ENCODE measurements at regions not wholly inside any gene's neighbourhood (a gene's known extent, or its start where the extent isn't known, plus 50 kb on each side); places are given as distances from the start of the nearest gene placed in this dataset.

- no peak for DNase-seq (ENCODE audit: low read depth in 4 of 4, low spot score in 3 of 4)
Observed at GRCh38 chr14:89501381-89501780, 84.3 kb upstream of the FOXN3 start.

GRCh38 chr14:89500303-89500702, 83.3 kb upstream of the FOXN3 start:
- DNase-seq (ENCODE audit: low read depth in 4 of 4, low spot score in 3 of 4), result no peak

DNA sequence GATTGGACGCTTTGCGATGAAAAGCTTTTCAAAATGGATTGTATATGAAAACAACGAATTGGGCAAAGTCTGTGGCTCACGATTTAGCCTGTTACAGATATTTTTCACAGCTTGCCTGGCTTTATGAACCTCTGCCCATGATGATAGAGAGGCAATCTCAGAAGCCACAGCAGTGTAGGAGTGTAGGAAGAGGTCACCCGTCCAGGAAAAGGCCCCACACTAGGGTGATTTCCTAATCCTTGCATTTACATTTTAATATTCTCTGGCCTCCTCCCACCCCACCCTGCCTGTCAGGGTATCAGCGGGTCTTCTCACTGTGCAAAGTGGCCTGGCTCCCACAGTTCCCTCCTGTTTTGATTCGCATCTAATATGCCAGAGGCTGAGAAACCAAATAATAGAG, 81.8 kb upstream of the FOXN3 start:
- no peak for DNase-seq (ENCODE audit: low read depth in 4 of 4, low spot score in 3 of 4)

DNA sequence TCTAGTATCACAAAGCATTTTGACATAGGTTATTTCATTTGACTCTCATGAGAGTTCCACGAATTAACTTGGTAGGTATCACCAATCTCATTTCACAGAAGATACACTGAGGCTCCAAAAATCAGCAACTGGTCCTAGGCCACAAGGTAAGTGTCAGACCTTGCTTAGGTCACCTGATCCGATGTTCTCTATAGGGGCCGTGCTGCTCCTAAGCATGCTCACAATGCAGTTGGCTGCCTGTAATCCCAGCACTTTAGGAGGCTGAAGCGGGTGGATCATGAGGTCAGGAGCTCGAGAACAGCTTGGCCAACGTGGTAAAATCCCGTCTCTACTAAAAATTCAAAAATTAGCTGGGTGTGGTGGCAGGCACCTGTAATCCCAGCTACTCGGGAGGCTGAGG, 78.7 kb upstream of the FOXN3 start:
- no peak for DNase-seq (ENCODE audit: low read depth in 4 of 4, low spot score in 3 of 4)

- DNase-seq (ENCODE audit: low read depth in 4 of 4, low spot score in 3 of 4), result peak; percentile 35 to 47 (median 38)
Observed at GRCh38 chr14:89493877-89494634, 77.0 kb upstream of the FOXN3 start.

- no peak for DNase-seq (ENCODE audit: low read depth in 4 of 4, low spot score in 3 of 4)
Observed at GRCh38 chr14:89493406-89493805, 76.4 kb upstream of the FOXN3 start.

DNA sequence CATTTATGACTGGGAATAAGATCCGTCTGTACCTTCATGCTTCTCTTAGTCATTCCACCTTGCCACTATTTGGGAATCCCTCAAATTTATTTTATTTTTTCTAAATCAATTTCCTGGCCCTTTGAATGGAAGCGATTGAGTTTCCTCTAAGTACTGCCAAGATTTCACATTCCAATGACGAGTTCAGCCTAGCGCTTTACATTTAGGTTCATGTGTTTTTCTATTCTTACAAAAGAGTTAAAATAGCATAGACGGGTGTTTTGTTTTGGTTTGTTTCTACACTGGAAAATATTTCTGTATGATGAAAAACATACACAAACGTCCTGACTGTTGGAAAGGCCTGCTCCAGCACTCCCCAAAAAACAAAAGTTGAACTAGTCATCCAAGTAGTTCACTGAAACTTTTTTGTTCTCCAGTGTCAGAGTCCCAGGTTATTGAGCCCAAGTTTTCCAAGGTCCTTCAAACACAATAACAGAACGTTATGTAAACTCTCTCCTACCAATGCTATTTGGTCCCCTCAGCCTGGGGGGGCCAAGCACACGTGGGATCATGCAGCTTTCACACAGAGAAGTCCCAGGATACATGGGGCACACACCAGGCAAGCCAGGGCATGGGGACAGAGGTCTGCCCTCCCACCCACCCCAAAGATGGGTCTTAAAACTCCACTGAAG, 74.8 kb upstream of the FOXN3 start:
- no peak for DNase-seq (ENCODE audit: low read depth in 4 of 4, low spot score in 3 of 4)

DNA sequence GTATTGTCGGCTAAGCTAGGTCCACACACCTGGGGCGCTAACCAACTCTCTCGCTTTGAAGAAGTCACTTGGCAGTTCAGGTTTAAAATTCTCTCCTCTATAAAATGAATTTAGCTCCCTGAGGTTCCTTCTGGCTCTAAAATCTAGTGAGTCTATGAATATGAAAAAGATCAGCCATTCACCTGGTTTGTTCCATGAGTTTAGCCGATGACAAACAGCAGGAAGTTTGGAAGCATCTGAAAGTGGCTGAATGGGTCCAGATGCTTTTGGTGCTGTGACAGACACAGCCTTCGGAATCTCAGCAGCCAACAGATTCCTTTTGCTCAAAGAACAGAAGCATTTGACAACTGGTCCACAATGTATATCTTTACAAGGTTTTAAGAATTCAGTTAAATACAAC, 73.4 kb upstream of the FOXN3 start:
- no peak for DNase-seq (ENCODE audit: low read depth in 4 of 4, low spot score in 3 of 4)

- no peak for DNase-seq (ENCODE audit: low read depth in 4 of 4, low spot score in 3 of 4)
Observed at GRCh38 chr14:89489761-89490437, 72.9 kb upstream of the FOXN3 start.

- DNase-seq (ENCODE audit: low read depth in 4 of 4, low spot score in 3 of 4), result no peak
Observed at GRCh38 chr14:89486961-89487360, 69.9 kb upstream of the FOXN3 start.

GRCh38 chr14:89486505-89486904, 69.5 kb upstream of the FOXN3 start:
- DNase-seq (ENCODE audit: low read depth in 4 of 4, low spot score in 3 of 4), result no peak

- DNase-seq (ENCODE audit: low read depth in 4 of 4, low spot score in 3 of 4), result no peak
Observed at GRCh38 chr14:89485264-89485663, 68.2 kb upstream of the FOXN3 start.

- DNase-seq (ENCODE audit: low read depth in 4 of 4, low spot score in 3 of 4), result no peak
Observed at GRCh38 chr14:89484051-89484844, 67.2 kb upstream of the FOXN3 start.

- DNase-seq (ENCODE audit: low read depth in 4 of 4, low spot score in 3 of 4), result no peak
Observed at GRCh38 chr14:89481196-89481595, 64.2 kb upstream of the FOXN3 start.

DNA sequence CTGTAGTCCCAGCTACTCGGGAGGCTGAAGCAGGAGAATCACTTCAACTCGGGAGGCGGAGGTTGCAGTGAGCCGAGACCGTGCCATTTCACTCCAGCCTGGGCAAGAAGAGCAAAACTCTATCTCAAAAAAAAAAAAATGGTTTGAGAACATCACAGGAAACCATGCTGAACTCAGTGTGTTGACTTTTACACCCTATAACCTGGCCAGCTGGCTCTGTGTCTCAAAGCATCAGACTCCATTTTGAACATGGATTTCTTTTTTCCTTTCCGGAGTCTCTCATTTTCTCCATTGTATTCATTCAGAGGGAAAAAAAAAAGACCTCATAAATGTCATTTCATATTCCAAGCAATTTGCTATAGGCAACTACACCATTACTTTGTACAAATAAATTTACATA, 63.2 kb upstream of the FOXN3 start:
- DNase-seq (ENCODE audit: low read depth in 4 of 4, low spot score in 3 of 4), result no peak

DNA sequence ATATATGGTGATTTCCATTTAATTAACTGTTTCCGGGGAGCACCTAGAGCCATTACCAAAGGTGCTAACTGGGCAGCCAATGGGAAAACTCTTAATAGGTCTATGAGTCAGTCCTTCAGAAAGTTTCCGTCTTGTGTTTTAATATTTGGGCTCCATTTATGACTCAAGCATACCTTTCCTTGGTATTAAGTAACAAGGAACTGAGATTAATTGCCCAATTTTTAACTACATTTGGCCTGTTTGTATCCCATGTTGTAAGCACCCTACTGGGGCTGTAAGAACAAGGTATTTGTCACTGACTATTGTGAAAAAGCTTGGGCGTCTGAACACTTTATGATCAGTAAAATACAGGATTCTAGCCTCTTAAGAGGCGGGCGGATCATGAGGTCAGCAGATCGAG, 62.8 kb upstream of the FOXN3 start:
- DNase-seq (ENCODE audit: low read depth in 4 of 4, low spot score in 3 of 4), result no peak

- no peak for DNase-seq (ENCODE audit: low read depth in 4 of 4, low spot score in 3 of 4)
Observed at GRCh38 chr14:89477391-89477790, 60.4 kb upstream of the FOXN3 start.

GRCh38 chr14:89476354-89476896, 59.4 kb upstream of the FOXN3 start:
- no peak for DNase-seq (ENCODE audit: low read depth in 4 of 4, low spot score in 3 of 4)

DNA sequence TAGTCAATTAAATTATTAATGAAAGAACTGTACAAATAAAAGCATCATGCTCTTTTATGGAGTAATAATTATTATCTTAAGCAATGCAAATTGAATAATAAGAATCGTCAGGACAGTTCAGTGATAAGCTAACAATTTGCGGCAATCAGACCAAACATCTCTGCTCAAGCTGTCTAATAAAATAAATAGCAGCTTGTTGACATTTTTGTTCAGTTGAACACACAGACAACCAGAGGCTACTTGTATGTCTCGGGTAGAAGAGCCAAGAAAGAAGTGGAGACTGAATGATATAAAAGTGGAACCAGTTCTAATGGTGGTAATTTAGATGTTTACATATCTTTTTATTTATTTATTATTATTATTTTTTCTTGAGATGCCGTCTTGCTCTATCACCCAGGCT, 57.4 kb upstream of the FOXN3 start:
- no peak for DNase-seq (ENCODE audit: low read depth in 4 of 4, low spot score in 3 of 4)

- DNase-seq (ENCODE audit: low read depth in 4 of 4, low spot score in 3 of 4), result no peak
Observed at GRCh38 chr14:89473989-89474388, 57.0 kb upstream of the FOXN3 start.

GRCh38 chr14:89473569-89473968, 56.5 kb upstream of the FOXN3 start:
- no peak for DNase-seq (ENCODE audit: low read depth in 4 of 4, low spot score in 3 of 4)
